ENCODE measurements at regions not wholly inside any gene's neighbourhood (a gene's known extent, or its start where the extent isn't known, plus 50 kb on each side); places are given as distances from the start of the nearest gene placed in this dataset.

DNA sequence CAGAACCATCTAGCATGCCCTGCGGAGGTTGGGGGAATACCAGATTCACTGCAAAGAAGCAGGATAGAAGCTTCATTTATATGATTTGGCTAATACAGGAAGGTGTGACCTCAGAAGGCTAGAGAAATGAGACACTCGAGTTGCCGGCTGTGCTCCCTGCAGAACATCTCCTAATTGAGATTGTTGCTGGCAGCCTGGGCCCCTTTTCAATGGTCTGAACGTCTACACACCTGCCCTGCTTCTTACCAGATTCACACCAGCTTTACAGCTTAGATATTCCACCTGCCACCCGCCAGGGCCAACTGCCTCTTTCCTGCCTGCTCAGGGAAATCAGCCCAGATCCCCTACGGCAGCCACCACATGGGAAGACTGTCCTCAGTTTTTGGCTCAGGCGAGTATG lies 475.3 kb upstream of the AUTS2 start:
- Histone ChIP-seq H3K27ac (no peak overlapping the region), H3K27me3 (peaks cover 0 to 7% (median 0%) of the 10 kb centered on the region in 9 donors), H3K4me1 (no peaks in the 10 kb centered on the region), H3K9me3 (no peaks in the 10 kb centered on the region), H3K4me3 (no peak overlapping the region), H3K36me3 (no peaks in the 10 kb centered on the region)
- no peak for DNase-seq
- no peak for ATAC-seq
- WGBS, 4 donors, result 69 to 78% (median 71%) methylated on average over 7 of the region's 7 CpGs
- intact Hi-C loops (cut with DNase I), result no loop called here
- no peak for TF ChIP-seq POLR2A (IDR thresholded peaks at IDR 0.05)
- TF ChIP-seq, protein P1, sequence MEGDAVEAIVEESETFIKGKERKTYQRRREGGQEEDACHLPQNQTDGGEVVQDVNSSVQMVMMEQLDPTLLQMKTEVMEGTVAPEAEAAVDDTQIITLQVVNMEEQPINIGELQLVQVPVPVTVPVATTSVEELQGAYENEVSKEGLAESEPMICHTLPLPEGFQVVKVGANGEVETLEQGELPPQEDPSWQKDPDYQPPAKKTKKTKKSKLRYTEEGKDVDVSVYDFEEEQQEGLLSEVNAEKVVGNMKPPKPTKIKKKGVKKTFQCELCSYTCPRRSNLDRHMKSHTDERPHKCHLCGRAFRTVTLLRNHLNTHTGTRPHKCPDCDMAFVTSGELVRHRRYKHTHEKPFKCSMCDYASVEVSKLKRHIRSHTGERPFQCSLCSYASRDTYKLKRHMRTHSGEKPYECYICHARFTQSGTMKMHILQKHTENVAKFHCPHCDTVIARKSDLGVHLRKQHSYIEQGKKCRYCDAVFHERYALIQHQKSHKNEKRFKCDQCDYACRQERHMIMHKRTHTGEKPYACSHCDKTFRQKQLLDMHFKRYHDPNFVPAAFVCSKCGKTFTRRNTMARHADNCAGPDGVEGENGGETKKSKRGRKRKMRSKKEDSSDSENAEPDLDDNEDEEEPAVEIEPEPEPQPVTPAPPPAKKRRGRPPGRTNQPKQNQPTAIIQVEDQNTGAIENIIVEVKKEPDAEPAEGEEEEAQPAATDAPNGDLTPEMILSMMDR (IDR thresholded peaks at IDR 0.05), result no peak

- TF ChIP-seq, protein P1 (IDR thresholded peaks at IDR 0.05), result no peak
- TF ChIP-seq POLR2A (IDR thresholded peaks at IDR 0.05), result no peak
- DNase-seq (no peak), ATAC-seq (no peak)
- intact Hi-C loops (cut with DNase I), result no loop called here
- 75 to 79% (median 77%) methylated on average over 7 of the region's 7 CpGs for WGBS, 4 donors
- H3K4me1 ChIP-seq, result no peaks in the 10 kb centered on the region
- no peak overlapping the region for H3K27ac ChIP-seq
- no peak overlapping the region for H3K4me3 ChIP-seq
- H3K9me3 ChIP-seq, result no peaks in the 10 kb centered on the region
- no peaks in the 10 kb centered on the region for H3K36me3 ChIP-seq
- no peaks in the 10 kb centered on the region for H3K27me3 ChIP-seq
These were observed 471.3 kb upstream of the AUTS2 start for GRCh38 chr7:69126896-69127479.

GRCh38 chr7:69129524-69129923 lies 468.8 kb upstream of the AUTS2 start:
- ATAC-seq (no peak), DNase-seq (no peak)
- H3K4me1 ChIP-seq, result no peaks in the 10 kb centered on the region
- 66 to 72% (median 69%) methylated on average over 4 of the region's 4 CpGs for WGBS, 4 donors
- no peak overlapping the region for H3K27ac ChIP-seq
- H3K9me3 ChIP-seq, result no peaks in the 10 kb centered on the region
- H3K36me3 ChIP-seq, result no peaks in the 10 kb centered on the region
- TF ChIP-seq, protein P1 (IDR thresholded peaks at IDR 0.05), result no peak
- no peak for TF ChIP-seq POLR2A (IDR thresholded peaks at IDR 0.05)
- peaks cover 0 to 10% (median 0%) of the 10 kb centered on the region in 9 donors for H3K27me3 ChIP-seq
- no peak overlapping the region for H3K4me3 ChIP-seq
- intact Hi-C loops (cut with DNase I), result no loop called here

DNA sequence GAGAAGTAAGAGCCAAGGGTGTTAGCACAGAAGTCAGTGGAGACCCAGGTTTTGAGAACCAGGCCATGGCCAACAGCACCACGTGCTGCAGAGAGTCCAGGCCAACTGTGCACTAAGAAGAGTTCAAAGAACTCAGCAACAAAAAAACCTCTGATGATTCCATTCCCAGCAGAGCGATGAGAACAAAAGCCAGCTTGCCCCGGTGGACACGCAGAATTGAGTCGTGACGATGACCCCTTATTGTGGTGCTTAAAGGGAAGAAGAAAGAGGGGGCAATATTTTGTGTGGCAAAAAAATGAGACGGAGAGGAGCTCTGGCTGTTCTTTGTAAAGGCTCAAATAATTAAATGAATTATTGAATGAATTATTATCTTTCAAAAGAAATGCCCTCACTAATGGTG lies 468.3 kb upstream of the AUTS2 start:
- 74 to 87% (median 81%) methylated on average over 7 of the region's 7 CpGs for WGBS, 4 donors
- ATAC-seq, result no peak
- H3K4me3 ChIP-seq, result no peak overlapping the region

More for the DNA sequence above, 468.3 kb upstream of the AUTS2 start:
- TF ChIP-seq, protein P1 (IDR thresholded peaks at IDR 0.05), result no peak
- no peak for TF ChIP-seq POLR2A (IDR thresholded peaks at IDR 0.05)
- Histone ChIP-seq H3K27me3 (peaks cover 0 to 13% (median 0%) of the 10 kb centered on the region in 9 donors), H3K9me3 (no peaks in the 10 kb centered on the region), H3K4me1 (no peaks in the 10 kb centered on the region), H3K36me3 (no peaks in the 10 kb centered on the region), H3K27ac (no peak overlapping the region)
- DNase-seq, result no peak
- intact Hi-C loops (cut with DNase I), result no loop called here
